Effector CD4-positive, alpha-beta T cell (primary cell): ENCODE measurements at regions not wholly inside any gene's neighbourhood (a gene's known extent, or its start where the extent isn't known, plus 50 kb on each side); places are given as distances from the start of the nearest gene placed in this dataset.
"Not testable (repeated sequence)": the region's sequence is repeated elsewhere in the genome, so short reads cannot be mapped to it uniquely, and the experiment has no call there.

ENCODE experiments used
- DNase-seq: peaks from one replicate; pipeline ENCODE4 v3.0.0-alpha.2; 2020

DNA sequence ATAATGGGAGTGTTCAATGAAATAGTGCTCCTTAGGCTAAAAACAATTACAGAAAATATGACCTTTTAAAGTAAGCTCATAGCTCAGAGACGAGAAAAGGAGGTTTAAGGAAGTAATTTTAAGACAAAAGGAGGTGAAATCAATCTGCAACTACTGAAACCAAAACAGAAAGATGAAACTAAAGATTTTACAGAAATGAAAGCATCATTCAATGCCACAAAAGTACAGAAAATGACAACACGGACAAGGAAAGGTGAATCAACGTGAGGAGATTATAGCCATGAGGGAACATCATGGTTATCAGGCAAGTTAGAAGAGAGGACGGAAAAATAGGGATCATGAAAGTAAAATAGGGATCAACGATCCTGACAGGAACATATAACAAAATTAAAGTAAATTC, 745.2 kb downstream of the PCDH17 start:
- DNase-seq: no peak

DNA sequence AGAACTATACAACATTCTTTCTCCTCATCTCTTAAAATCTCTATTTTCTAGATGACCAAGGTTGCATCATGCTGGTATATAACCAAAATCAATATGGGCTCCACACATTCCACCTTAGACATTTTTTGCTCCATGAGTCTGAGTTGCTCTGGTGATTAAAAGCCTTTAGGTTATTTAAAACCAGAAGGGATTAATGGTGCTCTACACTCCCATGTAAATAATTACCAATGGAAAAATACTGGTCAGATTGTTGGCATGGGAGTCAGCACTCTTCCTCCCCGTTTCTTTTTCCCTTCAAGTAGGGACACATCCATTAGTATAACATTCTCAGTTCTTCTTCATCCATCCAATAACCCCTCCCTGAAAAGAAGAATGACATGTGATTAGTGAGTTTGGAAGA, 747.7 kb downstream of the PCDH17 start:
- DNase-seq: no peak

DNA sequence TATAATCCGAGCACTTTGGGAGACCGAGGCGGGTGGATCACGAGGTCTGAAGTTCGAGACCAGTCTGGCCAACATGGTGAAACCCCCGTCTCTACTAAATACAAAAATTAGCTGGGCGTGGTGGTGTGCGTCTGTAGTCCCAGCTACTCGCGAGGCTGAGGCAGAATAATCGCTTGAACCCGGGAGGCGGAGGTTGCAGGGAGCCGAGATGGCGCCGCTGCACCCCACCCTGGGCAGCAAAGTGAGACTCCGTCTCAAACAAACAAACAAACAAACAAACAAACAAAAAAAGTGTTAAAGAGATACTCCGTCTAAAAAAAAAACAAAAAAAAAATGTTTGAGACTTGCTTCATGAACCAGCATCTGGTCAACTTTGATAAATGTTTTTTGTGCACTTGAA, 753.8 kb downstream of the PCDH17 start:
- DNase-seq: not testable (repeated sequence)

DNA sequence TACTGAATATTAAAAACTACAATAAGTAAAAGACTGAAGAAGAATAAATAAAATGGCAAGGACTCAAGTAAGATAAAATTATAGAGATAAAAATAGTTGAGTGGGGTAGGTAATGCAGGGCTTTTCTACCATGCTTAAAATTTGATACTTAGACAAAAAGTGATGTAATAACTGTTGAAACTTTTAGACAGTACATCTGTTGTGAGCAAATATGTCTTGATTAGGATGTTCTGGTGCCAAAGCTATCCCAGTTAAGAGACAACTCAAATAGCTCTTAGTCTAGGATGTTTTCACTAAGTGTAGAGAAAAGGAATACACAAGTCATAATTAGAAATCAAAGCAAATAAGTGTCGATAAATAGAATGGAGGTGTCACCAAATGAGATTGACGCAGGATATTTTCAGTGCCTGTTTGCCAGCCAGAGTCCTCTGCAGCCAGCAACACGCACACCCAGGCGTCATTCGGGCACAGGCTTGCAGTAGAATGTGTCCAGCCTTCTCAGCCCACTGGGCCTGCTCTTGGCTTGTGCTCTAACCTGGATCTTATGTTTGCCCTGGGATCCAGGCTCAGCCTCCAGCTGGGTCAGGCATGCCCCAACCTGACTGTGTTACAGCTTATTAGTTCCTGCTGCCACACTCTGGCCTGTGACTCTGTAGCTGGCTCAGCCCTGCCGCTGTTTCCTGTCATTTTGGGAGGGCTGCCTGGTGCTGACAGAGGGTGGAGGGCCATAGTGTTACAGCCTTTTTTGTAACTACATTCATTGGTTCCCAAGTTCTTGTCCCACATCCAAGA, 766.2 kb downstream of the PCDH17 start:
- no peak for DNase-seq

DNA sequence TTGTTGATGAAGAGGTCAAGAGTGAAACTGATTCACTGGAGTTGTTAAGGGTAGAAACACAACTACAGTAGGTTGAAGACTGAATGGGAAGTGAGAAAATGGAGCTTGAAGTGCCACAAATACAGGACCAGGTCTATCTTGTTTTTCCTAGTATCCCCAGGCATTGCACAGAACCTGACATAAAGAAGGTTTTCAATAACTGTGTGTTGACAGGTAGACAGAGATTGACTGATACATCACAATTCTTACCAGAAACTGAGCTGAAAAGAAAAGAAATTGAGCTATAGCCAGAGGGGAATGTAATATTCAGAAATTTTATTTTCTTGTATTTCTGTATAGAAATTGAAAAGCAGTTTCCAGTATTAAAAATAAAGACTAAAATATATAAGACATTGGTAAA, 767.7 kb downstream of the PCDH17 start:
- DNase-seq: no peak

DNA sequence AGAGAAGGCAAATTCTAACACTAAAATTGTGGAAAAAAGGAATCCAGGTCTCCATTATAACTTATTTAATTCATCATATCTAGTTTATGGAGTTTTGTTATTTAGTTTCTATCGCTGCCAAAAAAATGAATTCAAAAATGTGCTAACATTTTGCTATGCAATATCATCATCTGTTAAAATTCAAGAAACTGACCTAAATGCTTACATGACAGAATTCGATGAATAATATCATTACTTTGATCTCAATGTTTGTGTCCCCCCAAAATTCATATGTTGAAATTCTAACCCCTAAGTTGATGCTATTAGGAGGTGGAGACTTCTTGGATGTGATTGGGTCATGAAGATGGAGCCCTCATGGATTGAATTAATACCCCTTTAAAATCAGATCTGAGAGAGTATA, 775.0 kb downstream of the PCDH17 start:
- no peak for DNase-seq

DNA sequence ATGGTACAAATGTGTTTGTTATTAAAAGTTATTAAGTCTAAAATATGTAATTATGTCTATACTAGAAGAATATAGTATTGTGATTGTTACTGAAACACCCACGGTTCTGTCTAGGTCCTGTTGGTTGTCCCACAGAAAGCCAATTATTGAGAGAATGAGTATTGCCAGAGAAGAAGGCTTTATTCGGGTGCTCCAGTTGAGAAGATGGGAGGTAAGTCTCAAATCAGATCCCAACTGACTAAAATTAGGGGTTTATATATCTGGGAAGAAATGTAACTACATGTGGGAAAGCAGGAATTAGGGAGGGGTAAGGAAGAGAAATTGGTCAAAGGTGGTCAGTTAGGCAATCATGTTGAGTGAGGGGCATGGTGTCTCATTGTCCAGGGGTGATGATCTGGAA, 798.4 kb downstream of the PCDH17 start:
- DNase-seq: no peak

DNA sequence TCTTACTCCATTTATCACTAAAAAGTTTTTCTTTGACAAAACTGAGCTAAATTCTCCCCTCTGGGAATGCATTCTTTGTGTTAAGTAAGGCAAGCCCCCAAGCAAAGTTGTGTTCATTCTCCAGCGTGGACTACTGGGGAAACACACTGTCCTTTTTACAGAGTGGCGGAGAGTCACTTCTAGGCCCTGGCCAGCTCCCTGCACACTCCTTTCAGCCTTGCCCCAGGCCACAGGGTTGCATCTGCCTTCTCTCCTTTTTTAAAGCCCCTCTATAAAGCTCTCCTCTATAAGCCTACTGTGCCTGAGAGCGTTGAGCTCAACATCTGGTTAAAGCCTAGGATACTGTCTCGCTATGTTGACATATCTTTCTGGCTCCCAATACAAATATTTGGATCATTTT, 803.4 kb downstream of the PCDH17 start:
- no peak for DNase-seq

DNA sequence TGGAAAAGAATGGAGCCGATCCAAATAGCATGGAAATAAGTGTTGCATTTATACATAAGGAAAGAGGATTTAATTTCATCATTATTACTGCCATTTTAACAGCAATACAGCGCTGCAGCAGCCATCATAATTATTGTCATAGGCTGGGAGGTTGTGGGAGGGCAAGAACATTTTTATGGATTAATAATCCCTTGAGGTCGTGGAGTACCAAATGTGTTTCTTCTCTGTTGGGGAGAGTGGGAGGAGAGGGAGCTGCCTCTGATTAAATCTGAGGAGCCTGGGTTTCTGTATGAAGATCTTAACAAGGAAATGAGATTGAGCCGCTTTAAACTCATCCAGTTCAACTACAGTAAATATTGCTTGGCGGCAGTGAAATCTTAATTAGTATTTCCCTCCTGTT, 805.9 kb downstream of the PCDH17 start:
- DNase-seq: no peak

DNA sequence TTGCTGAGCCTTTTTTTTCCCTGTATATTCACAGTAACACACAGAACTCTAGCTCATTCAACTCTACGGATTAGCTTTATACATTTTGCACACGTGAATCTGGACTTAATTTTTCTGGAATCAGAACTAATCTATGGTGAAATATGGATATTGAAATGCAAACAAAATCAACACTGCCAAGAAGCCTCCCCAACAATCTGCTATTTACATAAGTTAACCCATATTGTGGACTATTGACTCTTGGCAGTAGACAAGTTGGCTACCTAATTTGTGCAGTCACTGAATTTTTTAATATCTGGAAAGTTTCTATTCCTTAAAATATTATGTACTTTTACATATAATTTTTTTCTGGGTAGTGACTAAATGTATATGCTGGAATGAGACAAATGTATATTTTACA, 815.4 kb downstream of the PCDH17 start:
- no peak for DNase-seq

DNA sequence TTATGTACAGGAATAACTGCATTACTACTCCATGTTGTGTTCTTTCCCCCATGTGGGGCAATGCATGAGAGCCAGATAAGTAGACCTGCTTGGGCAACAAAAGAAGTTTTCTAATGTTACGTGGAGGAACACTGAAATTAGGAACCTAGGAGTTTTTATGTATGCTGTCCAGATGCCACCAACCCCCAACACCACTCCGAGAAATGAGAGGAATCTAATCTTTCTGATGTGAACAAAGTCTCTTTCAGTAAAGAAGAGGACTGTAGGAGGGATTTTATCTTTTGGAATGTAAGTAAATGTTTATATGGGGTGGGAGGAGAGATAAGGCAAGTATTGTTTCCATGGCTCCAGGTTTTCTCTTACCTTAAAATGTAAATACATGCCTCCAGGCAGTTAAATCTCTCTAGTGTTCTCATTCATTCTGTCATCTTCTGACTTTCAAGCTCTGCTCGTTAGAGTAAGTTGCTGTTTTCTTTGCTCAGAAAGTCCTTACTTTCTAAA, 820.6 kb downstream of the PCDH17 start:
- DNase-seq: no peak

DNA sequence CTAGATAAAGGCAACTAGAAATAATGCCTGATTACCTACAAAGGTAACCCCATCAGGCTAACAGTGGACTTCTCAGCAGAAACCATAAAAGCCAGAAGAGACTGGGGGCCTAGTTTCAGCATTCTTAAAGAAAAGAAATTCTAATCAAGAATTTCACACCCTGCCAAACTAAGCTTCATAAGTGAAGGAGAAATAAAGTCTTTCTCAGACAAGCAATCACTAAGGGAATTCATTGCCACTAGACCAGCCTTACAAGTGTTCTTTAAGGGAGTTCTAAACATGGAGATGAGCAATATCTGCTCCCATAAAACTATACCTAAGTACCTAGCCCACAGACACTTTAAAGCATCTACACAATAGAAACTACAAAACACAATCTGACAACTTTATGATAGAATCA, 823.5 kb downstream of the PCDH17 start:
- no peak for DNase-seq

DNA sequence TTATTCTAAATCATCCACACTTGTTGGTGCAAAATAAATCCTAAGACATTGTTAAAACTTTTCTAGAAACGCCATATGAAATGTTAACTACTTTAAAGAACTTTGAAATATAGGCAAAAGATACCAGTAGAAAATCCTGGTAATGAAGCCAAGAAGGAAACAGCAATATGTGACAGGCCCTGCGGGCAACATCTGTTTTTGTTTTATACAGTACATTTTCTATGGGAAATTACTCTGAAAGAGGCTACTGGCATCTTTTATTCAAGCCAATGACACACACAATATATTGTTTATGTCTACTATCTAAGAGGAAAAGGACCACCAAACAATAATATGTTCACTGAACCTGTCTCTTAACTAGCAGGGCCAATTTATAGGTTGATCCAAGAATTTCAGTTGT, 829.7 kb downstream of the PCDH17 start:
- DNase-seq: no peak

DNA sequence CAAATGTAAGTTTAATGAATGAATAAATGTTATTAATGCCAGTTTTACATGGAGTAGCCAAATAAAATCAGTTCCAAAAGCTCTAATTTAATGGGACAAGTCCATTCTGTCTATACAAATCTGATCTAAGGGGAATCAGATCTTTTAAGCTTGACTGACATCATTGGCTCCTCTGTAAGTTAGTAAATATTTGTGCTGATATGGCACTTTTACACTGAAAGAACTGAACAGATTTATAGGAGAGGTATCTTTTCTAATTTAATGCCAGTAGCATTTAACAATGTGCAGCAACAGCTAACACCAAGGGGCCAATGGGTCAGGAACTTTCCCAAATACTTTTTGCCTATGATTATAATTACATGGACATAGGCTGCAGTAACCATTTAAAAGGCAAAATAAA, 832.3 kb downstream of the PCDH17 start:
- DNase-seq: no peak

DNA sequence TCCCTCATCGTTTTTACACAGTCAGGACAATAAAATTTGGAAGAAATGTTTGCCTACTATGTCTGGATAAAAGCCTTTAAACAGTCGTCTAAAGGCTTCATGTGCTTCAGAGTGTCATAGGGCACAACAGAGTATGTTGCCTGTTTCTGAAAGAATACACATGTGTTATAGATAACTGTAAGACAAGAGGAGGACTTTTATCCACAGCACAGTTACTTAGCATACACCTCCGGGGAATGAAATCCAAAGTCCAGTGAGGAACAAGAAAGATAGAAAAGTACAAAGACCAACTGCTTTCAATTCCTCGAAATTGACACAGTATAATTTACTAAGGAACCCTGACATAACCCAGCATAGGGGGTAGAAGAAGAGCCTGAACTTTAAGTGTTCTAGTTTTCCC, 835.6 kb downstream of the PCDH17 start:
- no peak for DNase-seq

DNA sequence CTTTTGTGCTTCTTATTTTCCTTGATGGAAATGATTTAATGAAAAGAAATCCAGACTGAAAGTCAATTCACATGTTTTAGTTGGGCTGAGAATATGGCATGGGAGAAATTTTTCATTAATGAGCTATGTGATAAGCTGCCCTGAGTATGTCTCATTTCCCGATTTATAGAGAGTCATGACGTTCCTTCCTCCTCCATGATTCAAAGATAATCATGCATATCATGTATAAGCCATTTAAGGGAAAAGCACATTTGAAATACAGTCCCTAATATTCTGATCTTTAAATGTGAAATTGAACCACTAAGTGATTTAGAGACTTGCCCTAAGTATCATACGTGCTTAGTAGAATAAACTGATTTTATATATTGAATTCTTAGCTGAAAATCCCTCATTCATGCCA, 840.9 kb downstream of the PCDH17 start:
- no peak for DNase-seq

DNA sequence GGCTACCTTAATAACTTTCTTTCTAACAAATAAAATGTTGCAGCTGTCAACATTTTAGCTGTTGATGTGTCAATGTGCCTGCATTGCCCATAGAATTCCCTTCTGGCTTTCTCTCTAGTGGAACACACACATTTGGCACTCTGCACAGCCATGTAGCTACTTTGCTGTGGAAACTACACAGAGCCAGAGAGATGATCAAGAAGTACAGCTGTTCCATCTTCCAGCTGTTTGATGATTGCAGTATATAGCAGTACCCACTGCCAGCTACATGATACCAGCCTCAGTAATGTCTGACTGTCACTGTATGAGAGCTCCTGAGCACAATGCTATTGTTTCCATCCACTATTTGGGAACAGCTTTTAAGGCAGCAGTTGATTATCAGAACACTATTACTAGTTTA, 843.0 kb downstream of the PCDH17 start:
- DNase-seq: no peak

DNA sequence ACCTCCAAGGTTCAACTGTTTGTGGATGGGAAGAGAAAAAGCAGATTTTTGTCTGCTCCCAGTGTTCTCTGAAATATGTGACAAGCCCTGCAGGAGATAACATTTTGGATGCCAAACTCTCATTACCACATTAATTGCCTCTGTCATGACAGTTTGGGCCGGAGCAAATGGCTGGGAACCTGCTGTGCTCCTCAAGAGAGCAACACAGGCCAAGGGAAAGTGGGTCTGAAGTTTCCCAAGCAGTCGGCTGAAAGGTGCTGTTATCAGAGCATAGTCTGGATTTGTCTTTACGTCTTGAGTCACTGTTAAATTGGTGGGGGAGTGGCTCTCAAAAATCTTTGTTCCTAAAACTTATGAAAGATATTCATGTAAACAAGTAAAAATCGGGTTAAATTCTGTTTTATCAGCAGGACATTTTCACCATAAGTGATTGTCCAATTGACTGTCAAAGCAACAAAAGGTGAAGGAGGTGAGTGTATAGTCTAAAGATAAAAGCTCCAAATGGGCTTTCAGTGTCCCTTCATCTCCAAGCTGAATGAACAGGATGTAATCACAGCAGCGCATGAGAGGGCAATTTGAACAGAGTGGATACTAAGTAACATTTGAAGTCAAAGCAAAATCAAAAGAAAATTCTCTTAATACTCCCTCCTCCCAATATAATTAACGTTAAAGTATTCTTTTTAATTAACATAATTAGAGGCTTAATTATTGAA, 844.8 kb downstream of the PCDH17 start:
- DNase-seq: no peak

DNA sequence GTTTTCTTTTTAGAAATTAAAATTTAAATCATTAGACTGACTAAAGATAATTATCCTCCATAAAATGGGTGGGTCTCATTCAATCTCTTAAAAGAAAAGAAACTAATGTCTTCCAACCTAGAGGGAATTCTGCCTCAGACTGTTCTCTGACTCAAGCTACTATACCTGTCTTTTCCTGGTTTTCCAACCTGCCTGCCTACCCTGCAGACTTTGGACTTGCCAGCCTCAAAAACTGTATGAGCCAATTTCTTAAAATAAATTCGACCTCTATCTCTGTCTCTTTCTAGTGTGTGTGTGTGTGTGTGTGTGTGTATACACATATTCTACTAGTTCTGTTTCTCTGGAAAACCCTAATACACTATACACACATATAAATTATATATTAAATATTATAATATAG, 847.3 kb downstream of the PCDH17 start:
- DNase-seq: no peak

DNA sequence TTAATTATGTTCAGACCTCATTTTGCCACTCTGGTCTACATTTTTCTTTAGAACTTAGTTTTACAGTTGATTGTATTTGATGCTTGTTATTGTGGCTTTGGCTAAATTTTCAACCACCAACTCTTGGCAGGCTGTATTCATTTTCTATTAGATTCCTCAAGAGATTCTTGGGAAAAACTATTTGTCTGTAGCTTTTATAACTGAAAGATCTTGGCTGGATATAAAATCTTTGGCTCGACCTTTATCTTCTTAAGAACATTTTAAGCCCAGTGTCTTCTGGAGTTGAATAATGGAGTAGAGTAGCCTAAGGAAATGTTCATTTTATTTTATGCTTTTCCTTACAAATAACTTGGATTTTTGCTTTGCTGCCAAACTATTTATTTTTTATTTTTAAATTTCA, 848.5 kb downstream of the PCDH17 start:
- DNase-seq: no peak

DNA sequence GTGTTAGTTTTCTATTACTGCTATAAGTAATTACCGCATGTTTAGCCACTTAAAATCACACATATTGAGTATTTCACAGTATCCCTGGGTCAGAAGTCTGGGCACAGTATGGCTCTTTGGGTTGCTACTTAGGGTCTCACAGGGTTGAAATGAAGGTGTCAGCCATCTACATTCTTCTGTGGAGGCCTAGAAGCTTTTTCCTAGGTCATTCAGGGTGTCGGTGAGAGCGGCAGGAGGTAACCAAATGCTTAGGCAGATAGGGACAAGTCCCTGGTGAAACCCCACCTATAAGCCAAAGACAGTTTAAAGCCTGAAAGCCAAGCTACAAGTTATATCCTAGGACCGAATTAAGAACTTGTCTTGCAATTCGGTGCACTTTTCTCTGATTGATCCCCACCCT, 856.7 kb downstream of the PCDH17 start:
- no peak for DNase-seq

DNA sequence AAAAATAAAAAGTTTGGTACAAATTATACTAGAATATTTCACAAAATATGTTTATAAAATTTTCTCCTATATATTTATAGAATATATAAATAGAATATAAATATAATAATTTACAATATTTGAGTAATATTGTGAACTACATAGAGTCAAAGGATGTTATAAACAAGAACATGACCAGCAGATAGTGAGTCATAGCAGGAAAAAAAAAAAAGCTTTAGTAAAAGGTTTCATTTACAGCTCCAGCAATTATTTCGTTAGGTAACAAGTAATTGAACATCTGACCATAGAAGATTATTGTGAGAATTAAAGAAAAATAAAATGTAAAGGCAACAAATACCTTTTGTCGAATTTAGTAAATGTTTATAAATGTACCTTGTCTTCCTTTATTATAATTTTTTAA, 864.1 kb downstream of the PCDH17 start:
- no peak for DNase-seq

DNA sequence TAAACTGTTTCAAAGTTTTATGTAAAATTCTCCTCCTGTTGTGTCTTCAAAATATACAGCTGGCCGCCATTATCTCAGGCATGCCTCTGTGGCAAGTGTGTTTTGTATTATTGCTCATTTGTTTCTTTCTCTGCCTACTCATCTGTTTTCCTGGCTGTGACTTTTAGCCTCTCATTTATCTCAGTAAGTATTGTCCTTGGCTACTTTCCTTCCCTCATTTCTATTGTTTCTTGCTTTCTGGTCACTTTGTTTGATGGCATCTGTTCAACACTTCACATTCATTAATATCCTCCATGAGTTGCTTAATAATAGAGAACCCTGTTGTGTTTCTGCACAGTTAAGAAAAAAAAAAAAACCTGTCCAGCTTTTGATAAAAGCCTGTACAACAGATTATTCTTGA, 869.4 kb downstream of the PCDH17 start:
- no peak for DNase-seq

DNA sequence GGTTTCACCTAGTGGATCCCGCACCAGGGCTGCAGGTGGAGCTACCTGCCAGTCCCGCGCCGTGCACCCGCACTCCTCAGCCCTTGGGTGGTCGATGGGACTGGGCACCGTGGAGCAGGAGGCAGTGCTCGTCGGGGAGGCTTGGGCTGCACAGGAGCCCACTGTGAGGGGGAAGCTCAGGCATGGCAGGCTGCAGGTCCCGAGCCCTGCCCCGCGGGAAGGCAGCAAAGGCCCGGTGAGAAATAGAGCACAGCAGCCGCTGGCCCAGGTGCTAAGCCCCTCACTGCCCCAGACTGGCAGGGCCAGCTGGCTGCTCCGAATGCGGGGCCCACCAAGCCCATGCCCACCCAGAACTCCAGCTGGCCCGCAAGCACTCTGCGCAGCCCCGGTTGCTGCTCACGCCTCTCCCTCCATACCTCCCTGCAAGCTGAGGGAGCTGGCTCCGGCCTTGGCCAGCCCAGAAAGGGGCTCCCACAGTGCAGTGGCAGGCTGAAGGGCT, 872.7 kb downstream of the PCDH17 start:
- DNase-seq: not testable (repeated sequence)
